ENCODE measurements at regions not wholly inside any gene's neighbourhood (a gene's known extent, or its start where the extent isn't known, plus 50 kb on each side); places are given as distances from the start of the nearest gene placed in this dataset.

DNA sequence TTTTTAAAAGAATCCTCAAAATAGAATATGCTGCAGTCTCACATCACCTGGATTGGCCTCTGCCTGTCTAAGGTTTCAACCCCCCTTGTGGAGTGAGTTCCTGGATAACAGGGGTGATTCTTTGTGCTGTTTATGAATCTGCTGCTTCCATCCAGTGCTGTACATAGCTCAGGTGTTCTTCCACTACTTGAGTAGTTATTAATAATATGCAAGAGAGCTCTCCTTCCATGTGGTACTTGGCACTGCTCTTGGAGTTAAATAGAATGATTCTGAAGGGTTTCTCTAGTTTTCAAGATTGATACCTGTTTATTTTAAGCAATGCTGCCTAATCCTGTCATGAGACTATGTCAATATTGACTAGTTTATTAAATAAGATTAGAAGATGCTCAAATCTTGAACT lies 273.6 kb downstream of the RDH14 start:
- no peaks in the 10 kb centered on the region for H4K20me1 ChIP-seq (replicated peaks; ENCODE audit: insufficient read depth)
- TF ChIP-seq ZNF114 (CRISPR knock-in tag; IDR thresholded peaks at IDR 0.05) = no peak
- no peak for TF ChIP-seq EZH2phosphoT487 (IDR thresholded peaks at IDR 0.05; ENCODE audit: unreplicated experiment)
- TF ChIP-seq CREB1 (CRISPR knock-in tag; IDR thresholded peaks at IDR 0.05; ENCODE audit: low read depth) = no peak
- TF ChIP-seq POLR2AphosphoS5 (IDR thresholded peaks at IDR 0.05; ENCODE audit: low read depth) = no peak
- no peak for TF ChIP-seq JUNB (IDR thresholded peaks at IDR 0.05; ENCODE audit: unreplicated experiment)
- TF ChIP-seq, protein P1, sequence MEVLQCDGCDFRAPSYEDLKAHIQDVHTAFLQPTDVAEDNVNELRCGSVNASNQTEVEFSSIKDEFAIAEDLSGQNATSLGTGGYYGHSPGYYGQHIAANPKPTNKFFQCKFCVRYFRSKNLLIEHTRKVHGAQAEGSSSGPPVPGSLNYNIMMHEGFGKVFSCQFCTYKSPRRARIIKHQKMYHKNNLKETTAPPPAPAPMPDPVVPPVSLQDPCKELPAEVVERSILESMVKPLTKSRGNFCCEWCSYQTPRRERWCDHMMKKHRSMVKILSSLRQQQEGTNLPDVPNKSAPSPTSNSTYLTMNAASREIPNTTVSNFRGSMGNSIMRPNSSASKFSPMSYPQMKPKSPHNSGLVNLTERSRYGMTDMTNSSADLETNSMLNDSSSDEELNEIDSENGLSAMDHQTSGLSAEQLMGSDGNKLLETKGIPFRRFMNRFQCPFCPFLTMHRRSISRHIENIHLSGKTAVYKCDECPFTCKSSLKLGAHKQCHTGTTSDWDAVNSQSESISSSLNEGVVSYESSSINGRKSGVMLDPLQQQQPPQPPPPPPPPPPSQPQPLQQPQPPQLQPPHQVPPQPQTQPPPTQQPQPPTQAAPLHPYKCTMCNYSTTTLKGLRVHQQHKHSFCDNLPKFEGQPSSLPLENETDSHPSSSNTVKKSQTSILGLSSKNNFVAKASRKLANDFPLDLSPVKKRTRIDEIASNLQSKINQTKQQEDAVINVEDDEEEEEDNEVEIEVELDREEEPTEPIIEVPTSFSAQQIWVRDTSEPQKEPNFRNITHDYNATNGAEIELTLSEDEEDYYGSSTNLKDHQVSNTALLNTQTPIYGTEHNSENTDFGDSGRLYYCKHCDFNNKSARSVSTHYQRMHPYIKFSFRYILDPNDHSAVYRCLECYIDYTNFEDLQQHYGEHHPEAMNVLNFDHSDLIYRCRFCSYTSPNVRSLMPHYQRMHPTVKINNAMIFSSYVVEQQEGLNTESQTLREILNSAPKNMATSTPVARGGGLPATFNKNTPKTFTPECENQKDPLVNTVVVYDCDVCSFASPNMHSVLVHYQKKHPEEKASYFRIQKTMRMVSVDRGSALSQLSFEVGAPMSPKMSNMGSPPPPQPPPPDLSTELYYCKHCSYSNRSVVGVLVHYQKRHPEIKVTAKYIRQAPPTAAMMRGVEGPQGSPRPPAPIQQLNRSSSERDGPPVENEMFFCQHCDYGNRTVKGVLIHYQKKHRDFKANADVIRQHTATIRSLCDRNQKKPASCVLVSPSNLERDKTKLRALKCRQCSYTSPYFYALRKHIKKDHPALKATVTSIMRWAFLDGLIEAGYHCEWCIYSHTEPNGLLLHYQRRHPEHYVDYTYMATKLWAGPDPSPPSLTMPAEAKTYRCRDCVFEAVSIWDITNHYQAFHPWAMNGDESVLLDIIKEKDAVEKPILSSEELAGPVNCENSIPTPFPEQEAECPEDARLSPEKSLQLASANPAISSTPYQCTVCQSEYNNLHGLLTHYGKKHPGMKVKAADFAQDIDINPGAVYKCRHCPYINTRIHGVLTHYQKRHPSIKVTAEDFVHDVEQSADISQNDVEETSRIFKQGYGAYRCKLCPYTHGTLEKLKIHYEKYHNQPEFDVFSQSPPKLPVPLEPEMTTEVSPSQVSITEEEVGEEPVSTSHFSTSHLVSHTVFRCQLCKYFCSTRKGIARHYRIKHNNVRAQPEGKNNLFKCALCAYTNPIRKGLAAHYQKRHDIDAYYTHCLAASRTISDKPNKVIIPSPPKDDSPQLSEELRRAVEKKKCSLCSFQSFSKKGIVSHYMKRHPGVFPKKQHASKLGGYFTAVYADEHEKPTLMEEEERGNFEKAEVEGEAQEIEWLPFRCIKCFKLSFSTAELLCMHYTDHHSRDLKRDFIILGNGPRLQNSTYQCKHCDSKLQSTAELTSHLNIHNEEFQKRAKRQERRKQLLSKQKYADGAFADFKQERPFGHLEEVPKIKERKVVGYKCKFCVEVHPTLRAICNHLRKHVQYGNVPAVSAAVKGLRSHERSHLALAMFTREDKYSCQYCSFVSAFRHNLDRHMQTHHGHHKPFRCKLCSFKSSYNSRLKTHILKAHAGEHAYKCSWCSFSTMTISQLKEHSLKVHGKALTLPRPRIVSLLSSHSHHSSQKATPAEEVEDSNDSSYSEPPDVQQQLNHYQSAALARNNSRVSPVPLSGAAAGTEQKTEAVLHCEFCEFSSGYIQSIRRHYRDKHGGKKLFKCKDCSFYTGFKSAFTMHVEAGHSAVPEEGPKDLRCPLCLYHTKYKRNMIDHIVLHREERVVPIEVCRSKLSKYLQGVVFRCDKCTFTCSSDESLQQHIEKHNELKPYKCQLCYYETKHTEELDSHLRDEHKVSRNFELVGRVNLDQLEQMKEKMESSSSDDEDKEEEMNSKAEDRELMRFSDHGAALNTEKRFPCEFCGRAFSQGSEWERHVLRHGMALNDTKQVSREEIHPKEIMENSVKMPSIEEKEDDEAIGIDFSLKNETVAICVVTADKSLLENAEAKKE (CRISPR knock-in tag; IDR thresholded peaks at IDR 0.05) = no peak
- no peak for TF ChIP-seq EZH2 (IDR thresholded peaks at IDR 0.05; ENCODE audit: low read depth, unreplicated experiment)
- no peak for TF ChIP-seq STAT1 (IDR thresholded peaks at IDR 0.05; ENCODE audit: unreplicated experiment)
- TF ChIP-seq ZNF331 (CRISPR knock-in tag; IDR thresholded peaks at IDR 0.05; ENCODE audit: low read depth) = no peak
- TF ChIP-seq, protein P2, sequence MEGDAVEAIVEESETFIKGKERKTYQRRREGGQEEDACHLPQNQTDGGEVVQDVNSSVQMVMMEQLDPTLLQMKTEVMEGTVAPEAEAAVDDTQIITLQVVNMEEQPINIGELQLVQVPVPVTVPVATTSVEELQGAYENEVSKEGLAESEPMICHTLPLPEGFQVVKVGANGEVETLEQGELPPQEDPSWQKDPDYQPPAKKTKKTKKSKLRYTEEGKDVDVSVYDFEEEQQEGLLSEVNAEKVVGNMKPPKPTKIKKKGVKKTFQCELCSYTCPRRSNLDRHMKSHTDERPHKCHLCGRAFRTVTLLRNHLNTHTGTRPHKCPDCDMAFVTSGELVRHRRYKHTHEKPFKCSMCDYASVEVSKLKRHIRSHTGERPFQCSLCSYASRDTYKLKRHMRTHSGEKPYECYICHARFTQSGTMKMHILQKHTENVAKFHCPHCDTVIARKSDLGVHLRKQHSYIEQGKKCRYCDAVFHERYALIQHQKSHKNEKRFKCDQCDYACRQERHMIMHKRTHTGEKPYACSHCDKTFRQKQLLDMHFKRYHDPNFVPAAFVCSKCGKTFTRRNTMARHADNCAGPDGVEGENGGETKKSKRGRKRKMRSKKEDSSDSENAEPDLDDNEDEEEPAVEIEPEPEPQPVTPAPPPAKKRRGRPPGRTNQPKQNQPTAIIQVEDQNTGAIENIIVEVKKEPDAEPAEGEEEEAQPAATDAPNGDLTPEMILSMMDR (conservative IDR thresholded peaks at IDR 0.05; ENCODE audit: low read depth in 2 of 2) = no peak
- TF ChIP-seq, protein P3, sequence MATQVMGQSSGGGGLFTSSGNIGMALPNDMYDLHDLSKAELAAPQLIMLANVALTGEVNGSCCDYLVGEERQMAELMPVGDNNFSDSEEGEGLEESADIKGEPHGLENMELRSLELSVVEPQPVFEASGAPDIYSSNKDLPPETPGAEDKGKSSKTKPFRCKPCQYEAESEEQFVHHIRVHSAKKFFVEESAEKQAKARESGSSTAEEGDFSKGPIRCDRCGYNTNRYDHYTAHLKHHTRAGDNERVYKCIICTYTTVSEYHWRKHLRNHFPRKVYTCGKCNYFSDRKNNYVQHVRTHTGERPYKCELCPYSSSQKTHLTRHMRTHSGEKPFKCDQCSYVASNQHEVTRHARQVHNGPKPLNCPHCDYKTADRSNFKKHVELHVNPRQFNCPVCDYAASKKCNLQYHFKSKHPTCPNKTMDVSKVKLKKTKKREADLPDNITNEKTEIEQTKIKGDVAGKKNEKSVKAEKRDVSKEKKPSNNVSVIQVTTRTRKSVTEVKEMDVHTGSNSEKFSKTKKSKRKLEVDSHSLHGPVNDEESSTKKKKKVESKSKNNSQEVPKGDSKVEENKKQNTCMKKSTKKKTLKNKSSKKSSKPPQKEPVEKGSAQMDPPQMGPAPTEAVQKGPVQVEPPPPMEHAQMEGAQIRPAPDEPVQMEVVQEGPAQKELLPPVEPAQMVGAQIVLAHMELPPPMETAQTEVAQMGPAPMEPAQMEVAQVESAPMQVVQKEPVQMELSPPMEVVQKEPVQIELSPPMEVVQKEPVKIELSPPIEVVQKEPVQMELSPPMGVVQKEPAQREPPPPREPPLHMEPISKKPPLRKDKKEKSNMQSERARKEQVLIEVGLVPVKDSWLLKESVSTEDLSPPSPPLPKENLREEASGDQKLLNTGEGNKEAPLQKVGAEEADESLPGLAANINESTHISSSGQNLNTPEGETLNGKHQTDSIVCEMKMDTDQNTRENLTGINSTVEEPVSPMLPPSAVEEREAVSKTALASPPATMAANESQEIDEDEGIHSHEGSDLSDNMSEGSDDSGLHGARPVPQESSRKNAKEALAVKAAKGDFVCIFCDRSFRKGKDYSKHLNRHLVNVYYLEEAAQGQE (IDR thresholded peaks at IDR 0.05; ENCODE audit: unreplicated experiment) = no peak
- TF ChIP-seq NANOG (IDR thresholded peaks at IDR 0.05; ENCODE audit: borderline replicate concordance) = no peak
- TF ChIP-seq, protein P4, sequence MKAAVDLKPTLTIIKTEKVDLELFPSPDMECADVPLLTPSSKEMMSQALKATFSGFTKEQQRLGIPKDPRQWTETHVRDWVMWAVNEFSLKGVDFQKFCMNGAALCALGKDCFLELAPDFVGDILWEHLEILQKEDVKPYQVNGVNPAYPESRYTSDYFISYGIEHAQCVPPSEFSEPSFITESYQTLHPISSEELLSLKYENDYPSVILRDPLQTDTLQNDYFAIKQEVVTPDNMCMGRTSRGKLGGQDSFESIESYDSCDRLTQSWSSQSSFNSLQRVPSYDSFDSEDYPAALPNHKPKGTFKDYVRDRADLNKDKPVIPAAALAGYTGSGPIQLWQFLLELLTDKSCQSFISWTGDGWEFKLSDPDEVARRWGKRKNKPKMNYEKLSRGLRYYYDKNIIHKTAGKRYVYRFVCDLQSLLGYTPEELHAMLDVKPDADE (IDR thresholded peaks at IDR 0.05) = no peak
- DNase-seq (ENCODE audit: low spot score) (no peak), ATAC-seq (no peak)
- no peaks in the 10 kb centered on the region for H3K9me2 ChIP-seq (ENCODE audit: insufficient read depth)
- Mint-ChIP-seq H3K27ac (no peak overlapping the region), H3K4me3 (no peak overlapping the region), H3K36me3 (ENCODE audit: low read depth) (no peaks in the 10 kb centered on the region), H3K27me3 (ENCODE audit: insufficient read depth, low read depth, poor library complexity) (peaks cover 2% of the 10 kb centered on the region), H3K9me3 (peaks cover 12% of the 10 kb centered on the region), H3K4me1 (no peaks in the 10 kb centered on the region)
- no peaks in the 10 kb centered on the region for H3K4me1 ChIP-seq (ENCODE audit: insufficient read depth)
- no peaks in the 10 kb centered on the region for H3K27me3 ChIP-seq (ENCODE audit: insufficient read depth)
- no peak overlapping the region for H2AFZ ChIP-seq
- no peaks in the 10 kb centered on the region for H3K79me2 ChIP-seq (replicated peaks; ENCODE audit: insufficient read depth)
- H3K4me3 ChIP-seq = no peak overlapping the region
- no peak overlapping the region for H3K27ac ChIP-seq (ENCODE audit: low read depth)
- H3F3A ChIP-seq (replicated peaks; ENCODE audit: low read depth) = no peaks in the 10 kb centered on the region
- no peaks in the 10 kb centered on the region for H3K36me3 ChIP-seq (ENCODE audit: insufficient read depth)
- H3K4me2 ChIP-seq = no peak overlapping the region
